GM13977 (cell line): ENCODE measurements at regions not wholly inside any gene's neighbourhood (a gene's known extent, or its start where the extent isn't known, plus 50 kb on each side); places are given as distances from the start of the nearest gene placed in this dataset.

ENCODE experiments used
- DNase-seq: peaks from one replicate; pipeline ENCODE4 v3.0.0; 2012; ENCODE audit warnings: low spot score
- CTCF ChIP-seq: IDR thresholded peaks from 2 replicates; pipeline ENCODE4 v1.5.1; 2012; ENCODE audit warnings: mild to moderate bottlenecking, control low read depth; ENCODE audit not compliant: insufficient read depth; ENCODE audit errors: extremely low read depth, missing control alignments
- in situ Hi-C: fragments of 300-500 bp; cut with MboI; formaldehyde crosslinking; loops from one replicate; pipeline ENCODE4 v1.12.0; 2022; ENCODE audit warnings: low sequenced_read_pairs, low pct_unique_long_range_greater_than_20kb, mixed read lengths, inconsistent platforms; ENCODE audit not compliant: unreplicated experiment

GRCh38 chr3:144455841-144456440, 484.3 kb downstream of the DIPK2A start:
- no peak for TF ChIP-seq CTCF
- in situ Hi-C loops, result no loop called here
- DNase-seq, result no peak

GRCh38 chr3:144457758-144458157, 486.1 kb downstream of the DIPK2A start:
- no peak for DNase-seq
- no peak for TF ChIP-seq CTCF
- in situ Hi-C loops, result no loop called here

GRCh38 chr3:144458283-144458682, 486.7 kb downstream of the DIPK2A start:
- TF ChIP-seq CTCF, result no peak
- no peak for DNase-seq
- in situ Hi-C loops, result no loop called here

GRCh38 chr3:144462337-144462736, 490.7 kb downstream of the DIPK2A start:
- TF ChIP-seq CTCF, result no peak
- no peak for DNase-seq
- in situ Hi-C loops, result no loop called here

GRCh38 chr3:144463911-144464310, 492.3 kb downstream of the DIPK2A start:
- no peak for DNase-seq
- TF ChIP-seq CTCF, result no peak
- in situ Hi-C loops, result no loop called here

GRCh38 chr3:144466114-144466513, 494.5 kb downstream of the DIPK2A start:
- in situ Hi-C loops, result no loop called here
- TF ChIP-seq CTCF, result no peak
- DNase-seq, result no peak

GRCh38 chr3:144466540-144466939, 494.9 kb downstream of the DIPK2A start:
- DNase-seq, result no peak
- in situ Hi-C loops, result no loop called here
- no peak for TF ChIP-seq CTCF
